Keratinocyte (primary cell): ENCODE measurements at regions not wholly inside any gene's neighbourhood (a gene's known extent, or its start where the extent isn't known, plus 50 kb on each side); places are given as distances from the start of the nearest gene placed in this dataset.

Source experiments
- DNase-seq: peaks from one replicate; pipeline ENCODE4 v3.0.0-alpha.2; 2011; ENCODE audit warnings: low read depth, missing footprints, low spot score
- FAIRE-seq: peaks from 2 replicates; lab custom pipeline; 2011; peaks lifted over from hg19 to GRCh38; lab: Jason Lieb, UNC
- H2AFZ ChIP-seq: 2 replicates; pipeline ENCODE4 v1.6.0; 2012; ENCODE audit warnings: low read length, control low read depth, inconsistent platforms; ENCODE audit not compliant: control insufficient read depth
- H3K27ac ChIP-seq: 2 replicates; pipeline ENCODE4 v1.5.1; 2011; ENCODE audit warnings: low read length; ENCODE audit not compliant: control insufficient read depth, insufficient read depth
- H3K27me3 ChIP-seq: 3 replicates; pipeline ENCODE4 v1.6.0; 2011; ENCODE audit warnings: low read length; ENCODE audit not compliant: control insufficient read depth, insufficient read depth; ENCODE audit errors: extremely low read depth
- H3K36me3 ChIP-seq, 2 experiments: 2 replicates in 1 of 2; 3 replicates in 1 of 2; pipeline ENCODE4 v1.5.1; 2011; ENCODE audit warnings: low read length in 2 of 2, mild to moderate bottlenecking in 1 of 2; ENCODE audit not compliant: control insufficient read depth in 2 of 2, insufficient read depth in 2 of 2; ENCODE audit errors: extremely low read depth in 1 of 2
- H3K4me1 ChIP-seq: 3 replicates; pipeline ENCODE4 v1.5.1; 2011; ENCODE audit warnings: low read length; ENCODE audit not compliant: control insufficient read depth, insufficient read depth; ENCODE audit errors: extremely low read depth
- H3K4me2 ChIP-seq: 3 replicates; pipeline ENCODE4 v1.6.0; 2011; ENCODE audit warnings: low read depth, low read length; ENCODE audit not compliant: control insufficient read depth, insufficient read depth; ENCODE audit errors: extremely low read depth
- H3K4me3 ChIP-seq, 3 experiments: fragments of 200-600 bp in 1 of 3; sonication (generic) in 1 of 3; 2 replicates in 2 of 3; 3 replicates in 1 of 3; pipeline ENCODE4 v1.5.1; 2011 to 2016; ENCODE audit warnings: low read length in 3 of 3, mild to moderate bottlenecking in 3 of 3, control low read depth in 2 of 3, inconsistent platforms in 1 of 3, low read depth in 1 of 3, mixed read lengths in 1 of 3, mixed run types in 1 of 3, moderate library complexity in 1 of 3; ENCODE audit not compliant: control insufficient read depth in 2 of 3, insufficient read depth in 2 of 3; ENCODE audit errors: extremely low read depth in 1 of 3
- H3K79me2 ChIP-seq: 2 replicates; pipeline ENCODE4 v1.6.0; 2012; ENCODE audit warnings: low read length; ENCODE audit not compliant: control insufficient read depth, insufficient read depth
- H3K9ac ChIP-seq: 3 replicates; pipeline ENCODE4 v1.6.0; 2011; ENCODE audit warnings: low read length; ENCODE audit not compliant: control insufficient read depth, insufficient read depth; ENCODE audit errors: extremely low read depth
- H3K9me1 ChIP-seq: 3 replicates; pipeline ENCODE4 v1.6.0; 2011; ENCODE audit warnings: low read length; ENCODE audit not compliant: control insufficient read depth, insufficient read depth; ENCODE audit errors: extremely low read depth
- H3K9me3 ChIP-seq: 2 replicates; pipeline ENCODE4 v1.5.1; 2012; ENCODE audit warnings: low read depth, low read length; ENCODE audit not compliant: control insufficient read depth
- H4K20me1 ChIP-seq: 3 replicates; pipeline ENCODE4 v1.6.0; 2011; ENCODE audit warnings: low read length; ENCODE audit not compliant: control insufficient read depth, insufficient read depth; ENCODE audit errors: extremely low read depth
- EZH2 ChIP-seq: IDR thresholded peaks from one replicate; pipeline ENCODE4 v1.6.1; 2012; ENCODE audit warnings: inconsistent platforms, mild to moderate bottlenecking, low read length, moderate library complexity
- dilution Hi-C: fragments of 300-500 bp; cut with MboI; formaldehyde crosslinking; loops from one replicate; pipeline ENCODE4 v1.7.0; 2020; ENCODE audit warnings: low sequenced_read_pairs; ENCODE audit not compliant: extremely low pct_ligation_motif_present
- TF ChIP-seq, protein P1 (sequence below), 3 experiments: IDR thresholded peaks in 1 of 3; conservative IDR thresholded peaks in 1 of 3; optimal IDR thresholded peaks in 1 of 3; 2 replicates in 2 of 3; 3 replicates in 1 of 3; pipeline versions ENCODE3 to v1.5.1; 2011; ENCODE audit warnings: low read length in 3 of 3, mild to moderate bottlenecking in 3 of 3, moderate library complexity in 2 of 3, control low read depth in 1 of 3, inconsistent platforms in 1 of 3; ENCODE audit not compliant: insufficient read depth in 2 of 3; ENCODE audit errors: extremely low read depth in 1 of 3

DNA sequence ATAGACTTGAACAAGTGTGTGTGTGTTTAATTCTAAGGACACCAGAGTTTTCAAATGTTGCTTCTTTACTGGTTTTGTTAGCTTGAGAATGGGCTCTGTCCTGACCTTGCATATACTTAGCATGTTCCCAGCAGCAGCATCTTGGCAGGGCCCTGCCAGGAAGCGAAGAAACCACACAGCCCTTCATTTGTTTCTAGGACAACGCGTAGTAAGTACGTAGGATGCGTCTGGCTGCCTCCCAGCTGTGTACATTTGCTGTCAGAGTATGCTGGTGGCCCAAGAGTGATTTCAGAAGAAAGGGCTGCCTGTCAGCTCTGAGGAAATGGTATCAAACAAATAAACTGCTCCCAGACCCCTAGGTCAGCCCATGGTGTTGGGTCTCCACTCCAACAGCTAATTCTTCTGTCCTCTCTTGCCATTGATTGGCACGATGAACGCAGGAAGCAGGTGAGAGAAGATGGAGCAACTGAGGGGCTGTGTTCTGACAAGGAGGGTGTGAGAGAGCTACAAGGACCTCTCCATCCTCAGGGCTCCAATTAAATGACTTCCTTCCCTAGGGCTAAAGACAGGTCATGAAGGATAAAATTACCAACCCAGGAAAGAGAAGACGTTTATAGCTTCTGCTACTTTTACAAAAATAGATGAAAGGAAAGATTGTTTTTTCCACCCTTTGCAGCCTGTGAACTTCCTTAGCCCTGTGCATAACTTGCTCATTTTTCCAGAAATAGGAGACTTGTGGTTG is 55.9 kb upstream of the HDDC2 start:
- H3K4me2 ChIP-seq, result no peak overlapping the region
- no peaks in the 10 kb centered on the region for H3K9me1 ChIP-seq
- H3K36me3 ChIP-seq, result no peaks in the 10 kb centered on the region
- H3K9ac ChIP-seq, result no peak overlapping the region
- TF ChIP-seq, protein P1, sequence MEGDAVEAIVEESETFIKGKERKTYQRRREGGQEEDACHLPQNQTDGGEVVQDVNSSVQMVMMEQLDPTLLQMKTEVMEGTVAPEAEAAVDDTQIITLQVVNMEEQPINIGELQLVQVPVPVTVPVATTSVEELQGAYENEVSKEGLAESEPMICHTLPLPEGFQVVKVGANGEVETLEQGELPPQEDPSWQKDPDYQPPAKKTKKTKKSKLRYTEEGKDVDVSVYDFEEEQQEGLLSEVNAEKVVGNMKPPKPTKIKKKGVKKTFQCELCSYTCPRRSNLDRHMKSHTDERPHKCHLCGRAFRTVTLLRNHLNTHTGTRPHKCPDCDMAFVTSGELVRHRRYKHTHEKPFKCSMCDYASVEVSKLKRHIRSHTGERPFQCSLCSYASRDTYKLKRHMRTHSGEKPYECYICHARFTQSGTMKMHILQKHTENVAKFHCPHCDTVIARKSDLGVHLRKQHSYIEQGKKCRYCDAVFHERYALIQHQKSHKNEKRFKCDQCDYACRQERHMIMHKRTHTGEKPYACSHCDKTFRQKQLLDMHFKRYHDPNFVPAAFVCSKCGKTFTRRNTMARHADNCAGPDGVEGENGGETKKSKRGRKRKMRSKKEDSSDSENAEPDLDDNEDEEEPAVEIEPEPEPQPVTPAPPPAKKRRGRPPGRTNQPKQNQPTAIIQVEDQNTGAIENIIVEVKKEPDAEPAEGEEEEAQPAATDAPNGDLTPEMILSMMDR (optimal IDR thresholded peaks at IDR 0.05 in 1 of 3, IDR thresholded peaks at IDR 0.05 in 1 of 3, conservative IDR thresholded peaks at IDR 0.05 in 1 of 3; ENCODE audit: extremely low read depth in 1 of 3, insufficient read depth in 2 of 3, low read length in 3 of 3), result no peak
- TF ChIP-seq EZH2, result no peak
- H3K27me3 ChIP-seq, result peaks cover 7% of the 10 kb centered on the region
- no peaks in the 10 kb centered on the region for H3K79me2 ChIP-seq
- no peaks in the 10 kb centered on the region for H3K9me3 ChIP-seq
- no peak for DNase-seq
- H3K4me3 ChIP-seq, result no peak overlapping the region
- no peak for FAIRE-seq
- no peaks in the 10 kb centered on the region for H3K4me1 ChIP-seq
- H3K27ac ChIP-seq, result no peak overlapping the region
- H4K20me1 ChIP-seq, result no peaks in the 10 kb centered on the region
- dilution Hi-C loops, result no loop called here
- no peak overlapping the region for H2AFZ ChIP-seq

DNA sequence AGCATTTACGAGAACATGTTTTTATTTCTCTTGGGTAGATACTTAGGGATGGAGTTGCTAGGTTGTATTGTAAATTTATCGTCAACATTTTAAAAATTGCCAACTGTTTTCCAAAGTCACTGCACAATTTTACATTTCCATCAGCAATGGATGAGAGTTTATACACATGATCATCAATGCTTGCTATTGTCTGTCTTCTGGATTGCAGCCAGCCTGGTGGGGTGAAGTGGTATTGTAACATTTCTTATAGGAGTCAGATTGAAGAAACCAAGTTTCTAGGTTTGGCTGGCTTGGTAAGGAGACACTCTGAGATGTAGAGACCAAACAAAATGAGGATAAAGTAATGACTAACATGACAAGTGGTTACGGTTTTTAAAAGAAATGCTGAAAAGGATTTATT is 57.1 kb upstream of the HDDC2 start:
- dilution Hi-C loops, result no loop called here
- FAIRE-seq, result no peak

More for the DNA sequence above, 57.1 kb upstream of the HDDC2 start:
- Histone ChIP-seq H4K20me1 (no peaks in the 10 kb centered on the region), H3K9me1 (no peaks in the 10 kb centered on the region), H3K27me3 (peaks cover 18% of the 10 kb centered on the region), H3K9me3 (no peaks in the 10 kb centered on the region), H3K4me3 (no peak overlapping the region), H3K9ac (no peak overlapping the region), H3K4me2 (no peak overlapping the region), H3K79me2 (no peaks in the 10 kb centered on the region), H2AFZ (no peak overlapping the region), H3K36me3 (no peaks in the 10 kb centered on the region), H3K4me1 (peaks cover 11% of the 10 kb centered on the region), H3K27ac (no peak overlapping the region)
- TF ChIP-seq, protein P1 (optimal IDR thresholded peaks at IDR 0.05 in 1 of 3, IDR thresholded peaks at IDR 0.05 in 1 of 3, conservative IDR thresholded peaks at IDR 0.05 in 1 of 3; ENCODE audit: extremely low read depth in 1 of 3, insufficient read depth in 2 of 3, low read length in 3 of 3), result no peak
- no peak for TF ChIP-seq EZH2
- DNase-seq, result no peak
